ENCODE measurements at regions not wholly inside any gene's neighbourhood (a gene's known extent, or its start where the extent isn't known, plus 50 kb on each side); places are given as distances from the start of the nearest gene placed in this dataset.

GRCh38 chr20:56842056-56842455, 212.9 kb downstream of the TFAP2C start:
- no peak for TF ChIP-seq POLR2A (IDR thresholded peaks at IDR 0.05; ENCODE audit: low read depth, low read length)
- TF ChIP-seq POLR2AphosphoS5 (IDR thresholded peaks at IDR 0.05; ENCODE audit: low read depth, low read length), result no peak
- no peak for TF ChIP-seq TAF1 (IDR thresholded peaks at IDR 0.05; ENCODE audit: borderline replicate concordance, low read depth, low read length)
